ENCODE measurements at regions not wholly inside any gene's neighbourhood (a gene's known extent, or its start where the extent isn't known, plus 50 kb on each side); places are given as distances from the start of the nearest gene placed in this dataset.

DNA sequence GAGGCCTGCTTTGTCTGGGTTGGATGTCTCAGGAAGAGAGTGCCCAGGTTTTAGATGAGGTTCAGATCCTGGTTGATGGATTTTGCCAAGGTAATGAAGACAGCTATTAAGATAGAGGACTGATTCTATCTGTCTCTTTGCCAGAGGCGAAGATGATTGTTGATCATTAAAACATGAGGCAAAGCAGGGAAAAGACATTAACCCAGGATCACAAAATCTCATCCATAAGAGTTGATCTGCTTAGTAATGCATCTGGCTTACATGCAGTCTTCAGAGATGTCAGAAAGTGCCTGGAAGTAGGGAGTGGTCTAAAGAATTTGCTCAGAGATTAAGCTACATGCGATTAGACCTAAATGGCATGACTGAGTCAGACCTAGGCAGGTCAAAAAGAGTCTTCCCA is 229.6 kb upstream of the PLD5 start:
- CTCF ChIA-PET (ENCODE audit: partially characterized antibody) = no interaction called here
- Histone ChIP-seq H3K56ac (replicated peaks; ENCODE audit: insufficient read length, low read depth, low read length) (no peak overlapping the region), H3K14ac (ENCODE audit: insufficient read length) (no peak overlapping the region), H3K4me2 (ENCODE audit: insufficient read depth in 1 of 2, low read depth in 2 of 2, low read length in 2 of 2) (no peak overlapping the region), H3K9me3 (ENCODE audit: insufficient read depth in 2 of 2, low read depth in 1 of 2, low read length in 1 of 2) (no peaks in the 10 kb centered on the region), H3K23ac (ENCODE audit: insufficient read length) (no peak overlapping the region), H4K8ac (ENCODE audit: extremely low read depth, insufficient read depth, low read length) (no peak overlapping the region), H2BK120ac (replicated peaks; ENCODE audit: low read depth, low read length) (no peak overlapping the region), H2BK5ac (ENCODE audit: low read depth, low read length) (no peak overlapping the region), H3K23me2 (ENCODE audit: low read depth, low read length) (no peaks in the 10 kb centered on the region), H2BK12ac (ENCODE audit: low read depth, low read length) (no peak overlapping the region), H4K5ac (ENCODE audit: insufficient read length, low read depth, low read length) (no peak overlapping the region), H3K9ac (replicated peaks in 1 of 4; ENCODE audit: extremely low read depth in 1 of 4, low read depth in 3 of 4, low read length in 3 of 4) (no peak overlapping the region), H3K27ac (ENCODE audit: low read depth, low read length) (no peak overlapping the region), H3K79me1 (ENCODE audit: low read depth, low read length) (no peaks in the 10 kb centered on the region), H2AFZ (ENCODE audit: low read length) (no peak overlapping the region), H3K79me2 (ENCODE audit: control insufficient read depth in 1 of 2, insufficient read depth in 2 of 2, low read length in 2 of 2) (no peaks in the 10 kb centered on the region), H3K4ac (replicated peaks; ENCODE audit: insufficient read length, low read depth, low read length) (no peak overlapping the region), H3K27me3 (replicated peaks in 1 of 4; ENCODE audit: control insufficient read depth in 3 of 4, extremely low read depth in 1 of 4, insufficient read depth in 3 of 4, low read length in 3 of 4) (no peaks in the 10 kb centered on the region), H4K20me1 (replicated peaks in 1 of 2; ENCODE audit: control insufficient read depth in 1 of 2, insufficient read depth in 2 of 2, low read length in 2 of 2) (no peaks in the 10 kb centered on the region), H3K4me1 (replicated peaks in 1 of 4; ENCODE audit: control insufficient read depth in 3 of 4, insufficient read depth in 4 of 4, low read length in 3 of 4) (no peaks in the 10 kb centered on the region), H3K36me3 (ENCODE audit: control insufficient read depth in 2 of 4, insufficient read depth in 4 of 4, low read length in 3 of 4) (no peaks in the 10 kb centered on the region), H2BK15ac (ENCODE audit: low read length) (no peak overlapping the region), H4K91ac (replicated peaks; ENCODE audit: insufficient read length, low read length) (no peak overlapping the region), H2BK20ac (ENCODE audit: low read length) (no peak overlapping the region), H3K4me3 (ENCODE audit: extremely low read depth in 1 of 4, insufficient read depth in 2 of 4, low read depth in 3 of 4, low read length in 4 of 4) (no peak overlapping the region), H3K18ac (ENCODE audit: extremely low read depth, low read length) (no peak overlapping the region), H2AK5ac (ENCODE audit: low read depth, low read length) (no peak overlapping the region)
- FAIRE-seq (no peak), DNase-seq (ENCODE audit: low read depth in 1 of 2, low spot score in 2 of 2) (no peak)
- 60% methylated on average over 2 of the region's 2 CpGs; no CpG with 5 or more reads in 1 of the 2 experiments for WGBS, 2 experiments (ENCODE audit: extremely low coverage in 1 of 2, insufficient coverage in 1 of 2, insufficient read length in 1 of 2, insufficient replicate concordance in 2 of 2, low coverage in 1 of 2, low lambda C conversion rate in 2 of 2, missing lambda C conversion rate in 1 of 2)
- TF ChIP-seq SIRT6 (IDR thresholded peaks at IDR 0.05; ENCODE audit: low read length) (no peak), TCF12 (IDR thresholded peaks at IDR 0.05; ENCODE audit: low read depth, low read length) (no peak), SP1 (IDR thresholded peaks at IDR 0.05; ENCODE audit: low read depth, low read length) (no peak), GABPA (IDR thresholded peaks at IDR 0.05; ENCODE audit: borderline replicate concordance, insufficient read depth, low read length) (no peak), FOSL1 (IDR thresholded peaks at IDR 0.05; ENCODE audit: insufficient read depth, low read depth, low read length) (no peak), TEAD4 (IDR thresholded peaks at IDR 0.05; ENCODE audit: low read depth, low read length) (no peak)
- TF ChIP-seq, protein P1, sequence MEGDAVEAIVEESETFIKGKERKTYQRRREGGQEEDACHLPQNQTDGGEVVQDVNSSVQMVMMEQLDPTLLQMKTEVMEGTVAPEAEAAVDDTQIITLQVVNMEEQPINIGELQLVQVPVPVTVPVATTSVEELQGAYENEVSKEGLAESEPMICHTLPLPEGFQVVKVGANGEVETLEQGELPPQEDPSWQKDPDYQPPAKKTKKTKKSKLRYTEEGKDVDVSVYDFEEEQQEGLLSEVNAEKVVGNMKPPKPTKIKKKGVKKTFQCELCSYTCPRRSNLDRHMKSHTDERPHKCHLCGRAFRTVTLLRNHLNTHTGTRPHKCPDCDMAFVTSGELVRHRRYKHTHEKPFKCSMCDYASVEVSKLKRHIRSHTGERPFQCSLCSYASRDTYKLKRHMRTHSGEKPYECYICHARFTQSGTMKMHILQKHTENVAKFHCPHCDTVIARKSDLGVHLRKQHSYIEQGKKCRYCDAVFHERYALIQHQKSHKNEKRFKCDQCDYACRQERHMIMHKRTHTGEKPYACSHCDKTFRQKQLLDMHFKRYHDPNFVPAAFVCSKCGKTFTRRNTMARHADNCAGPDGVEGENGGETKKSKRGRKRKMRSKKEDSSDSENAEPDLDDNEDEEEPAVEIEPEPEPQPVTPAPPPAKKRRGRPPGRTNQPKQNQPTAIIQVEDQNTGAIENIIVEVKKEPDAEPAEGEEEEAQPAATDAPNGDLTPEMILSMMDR (IDR thresholded peaks at IDR 0.05; ENCODE audit: control extremely low read depth in 1 of 3, insufficient read depth in 1 of 3, low read depth in 1 of 3, low read length in 3 of 3) = no peak
- POLR2A ChIA-PET (ENCODE audit: partially characterized antibody) = no interaction called here
